SK-N-SH treated with all-trans-retinoic acid at 6 μM for 48 hours (cell line): ENCODE measurements at regions not wholly inside any gene's neighbourhood (a gene's known extent, or its start where the extent isn't known, plus 50 kb on each side); places are given as distances from the start of the nearest gene placed in this dataset.

Source experiments
- ATAC-seq: fragments of 200-7000 bp; cut with Tn5 transposase; 3 replicates; pipeline ENCODE4 v1.9.1; 2020; ENCODE audit warnings: mild to moderate bottlenecking, moderate library complexity
- ARNTL ChIP-seq: fragments of 450-650 bp; formaldehyde crosslinking; IDR thresholded peaks from 2 replicates; pipeline ENCODE4 v1.5.0; 2020; ENCODE audit warnings: low read depth, mild to moderate bottlenecking, moderate library complexity, borderline replicate concordance
- CSDC2 ChIP-seq: fragments of 250-450 bp; sonication (Bioruptor Pico); IDR thresholded peaks from 2 replicates; pipeline ENCODE4 v1.5.0; 2020; ENCODE audit warnings: mild to moderate bottlenecking, moderate library complexity
- ESRRG ChIP-seq: fragments of 250-450 bp; sonication (Bioruptor Pico); IDR thresholded peaks from 2 replicates; pipeline ENCODE4 v1.6.1; 2021; ENCODE audit warnings: mild to moderate bottlenecking
- GLIS3 ChIP-seq: fragments of 250-450 bp; sonication (Bioruptor Pico); IDR thresholded peaks from 2 replicates; pipeline ENCODE4 v1.5.0; 2020; ENCODE audit warnings: mild to moderate bottlenecking, moderate library complexity
- ISL1 ChIP-seq: fragments of 250-450 bp; sonication (Bioruptor Pico); IDR thresholded peaks from 2 replicates; pipeline ENCODE4 v2.1.2; 2022; ENCODE audit warnings: mild to moderate bottlenecking, moderate library complexity
- PPARA ChIP-seq: fragments of 250-450 bp; sonication (Bioruptor Pico); IDR thresholded peaks from 2 replicates; pipeline ENCODE4 v1.5.0; 2020; ENCODE audit warnings: mild to moderate bottlenecking, borderline replicate concordance
- RARB ChIP-seq: fragments of 250-450 bp; sonication (Bioruptor Pico); IDR thresholded peaks from 2 replicates; pipeline ENCODE4 v1.8.0; 2021; ENCODE audit warnings: mild to moderate bottlenecking, moderate library complexity
- SNAI2 ChIP-seq: fragments of 250-450 bp; sonication (Bioruptor Pico); IDR thresholded peaks from 2 replicates; pipeline ENCODE4 v1.5.0; 2020; ENCODE audit warnings: mild to moderate bottlenecking, moderate library complexity
- TOX ChIP-seq: fragments of 250-450 bp; sonication (Bioruptor Pico); IDR thresholded peaks from 2 replicates; pipeline ENCODE4 v1.8.0; 2021; ENCODE audit warnings: mild to moderate bottlenecking, moderate library complexity, borderline replicate concordance
- ZC3H10 ChIP-seq: fragments of 250-450 bp; sonication (Bioruptor Pico); IDR thresholded peaks from 2 replicates; pipeline ENCODE4 v1.5.1; 2021; ENCODE audit warnings: mild to moderate bottlenecking, moderate library complexity
- ZFP3 ChIP-seq: fragments of 250-450 bp; sonication (Bioruptor Pico); IDR thresholded peaks from 2 replicates; pipeline ENCODE4 v1.5.0; 2020; ENCODE audit warnings: mild to moderate bottlenecking, moderate library complexity
- ZFP30 ChIP-seq: fragments of 450-650 bp; formaldehyde crosslinking; IDR thresholded peaks from 2 replicates; pipeline ENCODE4 v1.5.0; 2022; ENCODE audit warnings: mild to moderate bottlenecking, moderate library complexity
- ZNF565 ChIP-seq: fragments of 450-650 bp; formaldehyde crosslinking; conservative IDR thresholded peaks from 2 replicates; pipeline ENCODE4 v1.5.0; 2020; ENCODE audit warnings: low read depth, mild to moderate bottlenecking, moderate library complexity
- ZNF70 ChIP-seq: fragments of 450-650 bp; formaldehyde crosslinking; IDR thresholded peaks from 2 replicates; pipeline ENCODE4 v1.5.0; 2020; ENCODE audit warnings: mild to moderate bottlenecking, moderate library complexity
- ZNF8 ChIP-seq: fragments of 450-650 bp; formaldehyde crosslinking; IDR thresholded peaks from 2 replicates; pipeline ENCODE4 v1.5.0; 2020; ENCODE audit warnings: mild to moderate bottlenecking, moderate library complexity
- TF ChIP-seq, protein P1 (sequence below): fragments of 250-450 bp; sonication (Bioruptor Pico); IDR thresholded peaks from 2 replicates; pipeline ENCODE4 v1.5.1; 2021; ENCODE audit warnings: mild to moderate bottlenecking, moderate library complexity
- TF ChIP-seq, protein P2 (sequence below): fragments of 250-450 bp; sonication (Bioruptor Pico); IDR thresholded peaks from 2 replicates; pipeline ENCODE4 v1.5.1; 2020; ENCODE audit warnings: low read depth, mild to moderate bottlenecking, moderate library complexity
- TF ChIP-seq, protein P3 (sequence below): fragments of 250-450 bp; sonication (Bioruptor Pico); IDR thresholded peaks from 2 replicates; pipeline ENCODE4 v1.8.0; 2020; ENCODE audit warnings: mild to moderate bottlenecking, moderate library complexity, borderline replicate concordance
- TF ChIP-seq, protein P4 (sequence below): fragments of 250-450 bp; sonication (Bioruptor Pico); IDR thresholded peaks from 2 replicates; pipeline ENCODE4 v1.8.0; 2021; ENCODE audit warnings: low read depth, mild to moderate bottlenecking, moderate library complexity, borderline replicate concordance

GRCh38 chr17:14590459-14591250, 289.8 kb downstream of the HS3ST3B1 start:
- no peak for ATAC-seq
- TF ChIP-seq ZFP30 (CRISPR knock-in tag) = no peak
- no peak for TF ChIP-seq ISL1 (CRISPR knock-in tag)
- TF ChIP-seq, protein P1, sequence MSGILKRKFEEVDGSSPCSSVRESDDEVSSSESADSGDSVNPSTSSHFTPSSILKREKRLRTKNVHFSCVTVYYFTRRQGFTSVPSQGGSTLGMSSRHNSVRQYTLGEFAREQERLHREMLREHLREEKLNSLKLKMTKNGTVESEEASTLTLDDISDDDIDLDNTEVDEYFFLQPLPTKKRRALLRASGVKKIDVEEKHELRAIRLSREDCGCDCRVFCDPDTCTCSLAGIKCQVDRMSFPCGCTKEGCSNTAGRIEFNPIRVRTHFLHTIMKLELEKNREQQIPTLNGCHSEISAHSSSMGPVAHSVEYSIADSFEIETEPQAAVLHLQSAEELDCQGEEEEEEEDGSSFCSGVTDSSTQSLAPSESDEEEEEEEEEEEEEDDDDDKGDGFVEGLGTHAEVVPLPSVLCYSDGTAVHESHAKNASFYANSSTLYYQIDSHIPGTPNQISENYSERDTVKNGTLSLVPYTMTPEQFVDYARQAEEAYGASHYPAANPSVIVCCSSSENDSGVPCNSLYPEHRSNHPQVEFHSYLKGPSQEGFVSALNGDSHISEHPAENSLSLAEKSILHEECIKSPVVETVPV (CRISPR knock-in tag) = no peak
- TF ChIP-seq RARB (CRISPR knock-in tag) = no peak
- TF ChIP-seq ZNF565 (CRISPR knock-in tag) = no peak
- TF ChIP-seq, protein P2, sequence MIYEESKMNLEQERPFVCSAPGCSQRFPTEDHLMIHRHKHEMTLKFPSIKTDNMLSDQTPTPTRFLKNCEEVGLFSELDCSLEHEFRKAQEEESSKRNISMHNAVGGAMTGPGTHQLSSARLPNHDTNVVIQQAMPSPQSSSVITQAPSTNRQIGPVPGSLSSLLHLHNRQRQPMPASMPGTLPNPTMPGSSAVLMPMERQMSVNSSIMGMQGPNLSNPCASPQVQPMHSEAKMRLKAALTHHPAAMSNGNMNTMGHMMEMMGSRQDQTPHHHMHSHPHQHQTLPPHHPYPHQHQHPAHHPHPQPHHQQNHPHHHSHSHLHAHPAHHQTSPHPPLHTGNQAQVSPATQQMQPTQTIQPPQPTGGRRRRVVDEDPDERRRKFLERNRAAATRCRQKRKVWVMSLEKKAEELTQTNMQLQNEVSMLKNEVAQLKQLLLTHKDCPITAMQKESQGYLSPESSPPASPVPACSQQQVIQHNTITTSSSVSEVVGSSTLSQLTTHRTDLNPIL (CRISPR knock-in tag) = no peak
- TF ChIP-seq ESRRG (CRISPR knock-in tag) = no peak
- TF ChIP-seq, protein P3, sequence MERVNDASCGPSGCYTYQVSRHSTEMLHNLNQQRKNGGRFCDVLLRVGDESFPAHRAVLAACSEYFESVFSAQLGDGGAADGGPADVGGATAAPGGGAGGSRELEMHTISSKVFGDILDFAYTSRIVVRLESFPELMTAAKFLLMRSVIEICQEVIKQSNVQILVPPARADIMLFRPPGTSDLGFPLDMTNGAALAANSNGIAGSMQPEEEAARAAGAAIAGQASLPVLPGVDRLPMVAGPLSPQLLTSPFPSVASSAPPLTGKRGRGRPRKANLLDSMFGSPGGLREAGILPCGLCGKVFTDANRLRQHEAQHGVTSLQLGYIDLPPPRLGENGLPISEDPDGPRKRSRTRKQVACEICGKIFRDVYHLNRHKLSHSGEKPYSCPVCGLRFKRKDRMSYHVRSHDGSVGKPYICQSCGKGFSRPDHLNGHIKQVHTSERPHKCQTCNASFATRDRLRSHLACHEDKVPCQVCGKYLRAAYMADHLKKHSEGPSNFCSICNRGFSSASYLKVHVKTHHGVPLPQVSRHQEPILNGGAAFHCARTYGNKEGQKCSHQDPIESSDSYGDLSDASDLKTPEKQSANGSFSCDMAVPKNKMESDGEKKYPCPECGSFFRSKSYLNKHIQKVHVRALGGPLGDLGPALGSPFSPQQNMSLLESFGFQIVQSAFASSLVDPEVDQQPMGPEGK (CRISPR knock-in tag) = no peak
- TF ChIP-seq PPARA (CRISPR knock-in tag) = no peak
- TF ChIP-seq SNAI2 (CRISPR knock-in tag) = no peak
- no peak for TF ChIP-seq ZNF8 (CRISPR knock-in tag)
- no peak for TF ChIP-seq ZC3H10
- TF ChIP-seq CSDC2 (CRISPR knock-in tag) = no peak
- no peak for TF ChIP-seq ARNTL (CRISPR knock-in tag)
- TF ChIP-seq GLIS3 (CRISPR knock-in tag) = no peak
- TF ChIP-seq ZNF70 (CRISPR knock-in tag) = no peak
- no peak for TF ChIP-seq TOX (CRISPR knock-in tag)
- TF ChIP-seq, protein P4, sequence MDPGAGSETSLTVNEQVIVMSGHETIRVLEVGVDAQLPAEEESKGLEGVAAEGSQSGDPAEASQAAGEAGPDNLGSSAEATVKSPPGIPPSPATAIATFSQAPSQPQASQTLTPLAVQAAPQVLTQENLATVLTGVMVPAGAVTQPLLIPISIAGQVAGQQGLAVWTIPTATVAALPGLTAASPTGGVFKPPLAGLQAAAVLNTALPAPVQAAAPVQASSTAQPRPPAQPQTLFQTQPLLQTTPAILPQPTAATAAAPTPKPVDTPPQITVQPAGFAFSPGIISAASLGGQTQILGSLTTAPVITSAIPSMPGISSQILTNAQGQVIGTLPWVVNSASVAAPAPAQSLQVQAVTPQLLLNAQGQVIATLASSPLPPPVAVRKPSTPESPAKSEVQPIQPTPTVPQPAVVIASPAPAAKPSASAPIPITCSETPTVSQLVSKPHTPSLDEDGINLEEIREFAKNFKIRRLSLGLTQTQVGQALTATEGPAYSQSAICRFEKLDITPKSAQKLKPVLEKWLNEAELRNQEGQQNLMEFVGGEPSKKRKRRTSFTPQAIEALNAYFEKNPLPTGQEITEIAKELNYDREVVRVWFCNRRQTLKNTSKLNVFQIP (CRISPR knock-in tag) = no peak
- no peak for TF ChIP-seq ZFP3 (CRISPR knock-in tag)

DNA sequence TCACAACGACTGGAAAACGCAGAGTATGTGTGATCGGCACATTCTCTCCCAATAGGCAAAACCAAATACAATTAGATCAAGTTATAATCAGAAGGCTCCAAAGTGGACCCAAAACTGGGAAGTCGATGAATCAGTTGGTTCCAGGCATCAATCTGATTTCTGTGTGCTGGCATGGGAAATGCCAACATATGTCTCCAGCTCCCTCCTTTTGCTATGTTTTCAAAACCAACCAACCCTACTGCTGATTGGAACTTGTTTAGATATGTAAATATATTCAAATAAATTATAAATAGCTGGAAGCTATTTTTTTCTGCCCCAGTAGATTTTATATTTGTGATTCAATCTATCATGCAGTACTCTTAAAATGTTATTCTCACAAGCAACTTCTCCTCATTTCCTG, 284.2 kb downstream of the HS3ST3B1 start:
- no peak for ATAC-seq
- TF ChIP-seq, protein P1 (CRISPR knock-in tag) = no peak
- TF ChIP-seq ZFP3 (CRISPR knock-in tag) (no peak), SNAI2 (CRISPR knock-in tag) (no peak)
- TF ChIP-seq, all 23 proteins: peak for 0

- ATAC-seq = no peak
- no peak for TF ChIP-seq RARB (CRISPR knock-in tag)
- no peak for TF ChIP-seq ZFP3 (CRISPR knock-in tag)
- TF ChIP-seq ZNF70 (CRISPR knock-in tag) = no peak
- no peak for TF ChIP-seq ISL1 (CRISPR knock-in tag)
- TF ChIP-seq, protein P2 (CRISPR knock-in tag) = no peak
- TF ChIP-seq, protein P4 (CRISPR knock-in tag) = no peak
These were observed 282.1 kb downstream of the HS3ST3B1 start for GRCh38 chr17:14582996-14583395.
